Prostate gland (tissue), 2 donors: ENCODE measurements at regions not wholly inside any gene's neighbourhood (a gene's known extent, or its start where the extent isn't known, plus 50 kb on each side); places are given as distances from the start of the nearest gene placed in this dataset.

Source experiments
- DNase-seq: peaks from one replicate; pipeline ENCODE4 v3.0.0-alpha.2; 2019; ENCODE audit warnings: low spot score
- H3K27ac ChIP-seq, 2 donors: fragments of 200-600 bp; sonication (generic); 2 replicates each; pipeline ENCODE4 v1.5.1; 2017 to 2019
- H3K27me3 ChIP-seq: fragments of 200-600 bp; sonication (generic); replicated peaks from 2 replicates; pipeline ENCODE4 v1.5.1; 2019; ENCODE audit not compliant: insufficient read depth
- H3K36me3 ChIP-seq, 2 donors: fragments of 200-600 bp; sonication (generic); 1 replicate in 1 of 2; 2 replicates in 1 of 2; pipeline versions ENCODE4 v1.5.1 to v1.8.1; 2017 to 2019
- H3K4me1 ChIP-seq: fragments of 200-600 bp; sonication (generic); replicated peaks from 2 replicates; pipeline ENCODE4 v1.5.1; 2019
- H3K4me3 ChIP-seq, 2 donors: fragments of 200-600 bp; sonication (generic); 2 replicates each; pipeline ENCODE4 v1.5.1; 2017 to 2019
- H3K9me3 ChIP-seq: fragments of 200-600 bp; sonication (generic); 2 replicates; pipeline ENCODE4 v1.5.1; 2017
- POLR2A ChIP-seq: fragments of 450-650 bp; IDR thresholded peaks from one replicate; pipeline ENCODE4 v1.6.1; 2016; ENCODE audit warnings: antibody characterized with exemption, mild to moderate bottlenecking
- POLR2AphosphoS5 ChIP-seq: sonication (generic); formaldehyde crosslinking; IDR thresholded peaks from one replicate; pipeline ENCODE4 v1.6.1; 2017; ENCODE audit warnings: antibody characterized with exemption
- whole genome bisulfite sequencing: methylation state at CpG from one replicate; pipeline ENCODE4 v1.1.5; 2018; 5-methylcytosine and 5-hydroxymethylcytosine counted together
- intact Hi-C: fragments of 100-400 bp; cut with DNase I; formaldehyde crosslinking; loops from one replicate; pipeline ENCODE4 v1.14.2; 2022
- TF ChIP-seq, protein P1 (sequence below), 4 experiments: fragments of 200-600 bp in 2 of 4; fragments of 450-650 bp in 2 of 4; sonication (generic) in 2 of 4; IDR thresholded peaks; 1 replicate in 3 of 4; 2 replicates in 1 of 4; pipeline ENCODE4 v1.5.1; 2016 to 2019; ENCODE audit warnings: antibody characterized with exemption in 4 of 4, mild to moderate bottlenecking in 2 of 4, moderate library complexity in 2 of 4

DNA sequence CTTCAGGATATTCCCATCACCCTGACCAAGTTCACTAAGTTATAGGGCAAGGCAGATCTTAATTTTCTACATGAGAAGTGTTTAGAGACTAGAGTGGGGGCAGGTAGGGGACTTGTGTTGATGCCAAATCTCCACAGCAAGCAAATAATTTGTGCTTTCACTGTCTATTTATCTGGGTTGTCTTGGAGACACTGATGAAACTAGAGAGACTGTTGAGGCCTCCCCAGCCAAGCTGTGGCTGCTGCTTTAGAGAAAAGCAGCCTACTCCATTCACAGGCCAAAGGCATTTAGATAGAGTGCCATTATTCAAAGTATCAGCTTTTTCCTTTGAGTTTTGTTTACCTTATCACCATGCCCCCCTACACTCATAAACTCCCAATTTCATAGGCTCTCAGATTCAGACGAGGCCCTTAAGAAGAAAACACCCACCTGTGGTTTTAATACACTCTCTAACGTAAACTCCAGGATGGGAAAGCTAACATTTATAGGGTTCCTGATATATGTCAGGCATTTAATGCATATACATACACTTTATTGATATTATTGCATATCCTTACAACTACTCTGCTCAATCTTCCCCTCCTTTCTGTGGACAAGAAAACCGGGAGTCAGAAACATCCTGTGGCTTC, 130.4 kb upstream of the FOXB1 start:
- no peaks in the 10 kb centered on the region for H3K4me1 ChIP-seq
- H3K4me3 ChIP-seq = no peak overlapping the region
- H3K36me3 ChIP-seq = no peaks in the 10 kb centered on the region
- TF ChIP-seq, protein P1, sequence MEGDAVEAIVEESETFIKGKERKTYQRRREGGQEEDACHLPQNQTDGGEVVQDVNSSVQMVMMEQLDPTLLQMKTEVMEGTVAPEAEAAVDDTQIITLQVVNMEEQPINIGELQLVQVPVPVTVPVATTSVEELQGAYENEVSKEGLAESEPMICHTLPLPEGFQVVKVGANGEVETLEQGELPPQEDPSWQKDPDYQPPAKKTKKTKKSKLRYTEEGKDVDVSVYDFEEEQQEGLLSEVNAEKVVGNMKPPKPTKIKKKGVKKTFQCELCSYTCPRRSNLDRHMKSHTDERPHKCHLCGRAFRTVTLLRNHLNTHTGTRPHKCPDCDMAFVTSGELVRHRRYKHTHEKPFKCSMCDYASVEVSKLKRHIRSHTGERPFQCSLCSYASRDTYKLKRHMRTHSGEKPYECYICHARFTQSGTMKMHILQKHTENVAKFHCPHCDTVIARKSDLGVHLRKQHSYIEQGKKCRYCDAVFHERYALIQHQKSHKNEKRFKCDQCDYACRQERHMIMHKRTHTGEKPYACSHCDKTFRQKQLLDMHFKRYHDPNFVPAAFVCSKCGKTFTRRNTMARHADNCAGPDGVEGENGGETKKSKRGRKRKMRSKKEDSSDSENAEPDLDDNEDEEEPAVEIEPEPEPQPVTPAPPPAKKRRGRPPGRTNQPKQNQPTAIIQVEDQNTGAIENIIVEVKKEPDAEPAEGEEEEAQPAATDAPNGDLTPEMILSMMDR (IDR thresholded peaks at IDR 0.05) = no peak
- no peak for TF ChIP-seq POLR2A
- TF ChIP-seq POLR2AphosphoS5 = no peak
- no peak overlapping the region for H3K27ac ChIP-seq
- H3K27me3 ChIP-seq = no peaks in the 10 kb centered on the region
- H3K9me3 ChIP-seq = no peaks in the 10 kb centered on the region
- intact Hi-C loops = no loop called here
- no peak for DNase-seq
- 39% methylated on average over 3 of the region's 3 CpGs for WGBS

- intact Hi-C loops = no loop called here
- Histone ChIP-seq H3K4me1 (no peaks in the 10 kb centered on the region), H3K27ac (no peak overlapping the region), H3K9me3 (no peaks in the 10 kb centered on the region), H3K36me3 (no peaks in the 10 kb centered on the region), H3K27me3 (no peaks in the 10 kb centered on the region), H3K4me3 (no peak overlapping the region)
- 59% methylated on average over 5 of the region's 5 CpGs for WGBS
- TF ChIP-seq POLR2A = no peak
- TF ChIP-seq, protein P1 (IDR thresholded peaks at IDR 0.05) = no peak
- TF ChIP-seq POLR2AphosphoS5 = no peak
- no peak for DNase-seq
Measured at GRCh38 chr15:59867086-59867855, 136.8 kb upstream of the FOXB1 start.

- intact Hi-C loops = no loop called here
- TF ChIP-seq POLR2A (no peak), POLR2AphosphoS5 (no peak)
- TF ChIP-seq, protein P1 (IDR thresholded peaks at IDR 0.05) = no peak
- no peak for DNase-seq
- Histone ChIP-seq H3K9me3 (no peaks in the 10 kb centered on the region), H3K4me3 (no peak overlapping the region), H3K4me1 (no peaks in the 10 kb centered on the region), H3K27me3 (no peaks in the 10 kb centered on the region), H3K27ac (no peak overlapping the region), H3K36me3 (no peaks in the 10 kb centered on the region)
- WGBS = 15% methylated on average over 4 of the region's 4 CpGs
Measured at GRCh38 chr15:59866642-59867041, 137.5 kb upstream of the FOXB1 start.

- H3K4me3 ChIP-seq = no peak overlapping the region
- no peak for DNase-seq
- H3K36me3 ChIP-seq = no peaks in the 10 kb centered on the region
- TF ChIP-seq, protein P1 (IDR thresholded peaks at IDR 0.05) = no peak
- TF ChIP-seq POLR2AphosphoS5 (no peak), POLR2A (no peak)
- H3K9me3 ChIP-seq = no peaks in the 10 kb centered on the region
- no peaks in the 10 kb centered on the region for H3K27me3 ChIP-seq
- H3K27ac ChIP-seq = no peak overlapping the region
- WGBS = 64% methylated on average over 9 of the region's 9 CpGs
- intact Hi-C loops = no loop called here
- H3K4me1 ChIP-seq = no peaks in the 10 kb centered on the region
Measured at GRCh38 chr15:59862191-59863155, 141.6 kb upstream of the FOXB1 start.
